Activated naive CD4-positive, alpha-beta T cell treated with anti-CD3 and anti-CD28 coated beads, Interleukin-2, amount 50 U/mL, for 24 hours (primary cell): ENCODE measurements at regions not wholly inside any gene's neighbourhood (a gene's known extent, or its start where the extent isn't known, plus 50 kb on each side); places are given as distances from the start of the nearest gene placed in this dataset.
"Not testable (repeated sequence)": the region's sequence is repeated elsewhere in the genome, so short reads cannot be mapped to it uniquely, and the experiment has no call there.

Experiments
- H3K27ac Mint-ChIP-seq: one replicate; pipeline ENCODE4 v1.8.0; 2021; ENCODE audit warnings: mild to moderate bottlenecking, mixed read lengths
- H3K27me3 Mint-ChIP-seq: one replicate; pipeline ENCODE4 v1.8.0; 2021; ENCODE audit warnings: mixed read lengths
- H3K36me3 Mint-ChIP-seq: one replicate; pipeline ENCODE4 v1.8.0; 2021; ENCODE audit warnings: mixed read lengths
- H3K4me1 Mint-ChIP-seq: one replicate; pipeline ENCODE4 v1.8.0; 2021; ENCODE audit warnings: mixed read lengths
- H3K4me3 Mint-ChIP-seq: one replicate; pipeline ENCODE4 v1.8.0; 2021; ENCODE audit warnings: mild to moderate bottlenecking, mixed read lengths
- H3K9me3 Mint-ChIP-seq: one replicate; pipeline ENCODE4 v1.8.0; 2021; ENCODE audit warnings: mixed read lengths

- no peaks in the 10 kb centered on the region for H3K36me3 Mint-ChIP-seq
- H3K27ac Mint-ChIP-seq, result no peak overlapping the region
- H3K4me3 Mint-ChIP-seq, result no peak overlapping the region
- H3K4me1 Mint-ChIP-seq, result no peaks in the 10 kb centered on the region
- H3K9me3 Mint-ChIP-seq, result no peaks in the 10 kb centered on the region
- H3K27me3 Mint-ChIP-seq, result peaks cover 5% of the 10 kb centered on the region
Observed at GRCh38 chr7:109844362-109844761, 1246.6 kb upstream of the LRRN3 start.

GRCh38 chr7:109864230-109864629 is 1226.7 kb upstream of the LRRN3 start:
- no peak overlapping the region for H3K27ac Mint-ChIP-seq
- no peak overlapping the region for H3K4me3 Mint-ChIP-seq
- no peaks in the 10 kb centered on the region for H3K9me3 Mint-ChIP-seq
- peaks cover 2% of the 10 kb centered on the region for H3K27me3 Mint-ChIP-seq
- no peaks in the 10 kb centered on the region for H3K36me3 Mint-ChIP-seq
- H3K4me1 Mint-ChIP-seq, result no peaks in the 10 kb centered on the region

- Mint-ChIP-seq H3K4me1 (no peaks in the 10 kb centered on the region), H3K4me3 (no peak overlapping the region), H3K27ac (no peak overlapping the region), H3K9me3 (no peaks in the 10 kb centered on the region), H3K36me3 (no peaks in the 10 kb centered on the region), H3K27me3 (no peaks in the 10 kb centered on the region)
Observed at GRCh38 chr7:109868215-109868860, 1222.6 kb upstream of the LRRN3 start.

GRCh38 chr7:109873296-109873695 is 1217.6 kb upstream of the LRRN3 start:
- Mint-ChIP-seq H3K36me3 (no peaks in the 10 kb centered on the region), H3K9me3 (no peaks in the 10 kb centered on the region), H3K27ac (no peak overlapping the region), H3K4me1 (no peaks in the 10 kb centered on the region), H3K4me3 (no peak overlapping the region), H3K27me3 (no peaks in the 10 kb centered on the region)

- H3K4me3 Mint-ChIP-seq, result no peak overlapping the region
- no peak overlapping the region for H3K27ac Mint-ChIP-seq
- H3K36me3 Mint-ChIP-seq, result no peaks in the 10 kb centered on the region
- peaks cover 4% of the 10 kb centered on the region for H3K27me3 Mint-ChIP-seq
- H3K4me1 Mint-ChIP-seq, result no peaks in the 10 kb centered on the region
- no peaks in the 10 kb centered on the region for H3K9me3 Mint-ChIP-seq
Observed at GRCh38 chr7:109879287-109879828, 1211.6 kb upstream of the LRRN3 start.

- Mint-ChIP-seq H3K27me3 (peaks cover 2% of the 10 kb centered on the region), H3K36me3 (no peaks in the 10 kb centered on the region)
Observed at GRCh38 chr7:109890622-109891021, 1200.3 kb upstream of the LRRN3 start.

GRCh38 chr7:109893231-109893630 is 1197.7 kb upstream of the LRRN3 start:
- no peaks in the 10 kb centered on the region for H3K4me1 Mint-ChIP-seq
- peaks cover 2% of the 10 kb centered on the region for H3K27me3 Mint-ChIP-seq
- no peaks in the 10 kb centered on the region for H3K9me3 Mint-ChIP-seq
- no peak overlapping the region for H3K4me3 Mint-ChIP-seq
- no peak overlapping the region for H3K27ac Mint-ChIP-seq
- no peaks in the 10 kb centered on the region for H3K36me3 Mint-ChIP-seq

More at GRCh38 chr7:109890622-109891021, 1200.3 kb upstream of the LRRN3 start:
- no peaks in the 10 kb centered on the region for H3K9me3 Mint-ChIP-seq
- H3K27ac Mint-ChIP-seq, result no peak overlapping the region
- H3K4me1 Mint-ChIP-seq, result no peaks in the 10 kb centered on the region
- H3K4me3 Mint-ChIP-seq, result no peak overlapping the region

GRCh38 chr7:109895536-109895935 is 1195.4 kb upstream of the LRRN3 start:
- no peaks in the 10 kb centered on the region for H3K4me1 Mint-ChIP-seq

GRCh38 chr7:109901926-109902325 is 1189.0 kb upstream of the LRRN3 start:
- Mint-ChIP-seq H3K36me3 (no peaks in the 10 kb centered on the region), H3K4me1 (no peaks in the 10 kb centered on the region), H3K27me3 (peaks cover 3% of the 10 kb centered on the region), H3K4me3 (no peak overlapping the region), H3K9me3 (no peaks in the 10 kb centered on the region), H3K27ac (no peak overlapping the region)

More at GRCh38 chr7:109895536-109895935, 1195.4 kb upstream of the LRRN3 start:
- Mint-ChIP-seq H3K4me3 (no peak overlapping the region), H3K36me3 (no peaks in the 10 kb centered on the region), H3K27ac (no peak overlapping the region), H3K27me3 (peaks cover 3% of the 10 kb centered on the region), H3K9me3 (no peaks in the 10 kb centered on the region)

- not testable (repeated sequence) for H3K27ac Mint-ChIP-seq, H3K36me3 Mint-ChIP-seq, H3K4me1 Mint-ChIP-seq, H3K27me3 Mint-ChIP-seq, H3K9me3 Mint-ChIP-seq, H3K4me3 Mint-ChIP-seq
Observed at GRCh38 chr7:109905368-109906065, 1185.4 kb upstream of the LRRN3 start.

- no peaks in the 10 kb centered on the region for H3K4me1 Mint-ChIP-seq
- H3K36me3 Mint-ChIP-seq, result no peaks in the 10 kb centered on the region
- no peaks in the 10 kb centered on the region for H3K9me3 Mint-ChIP-seq
- no peak overlapping the region for H3K27ac Mint-ChIP-seq
- H3K4me3 Mint-ChIP-seq, result no peak overlapping the region
- no peaks in the 10 kb centered on the region for H3K27me3 Mint-ChIP-seq
Observed at GRCh38 chr7:109915670-109916069, 1175.3 kb upstream of the LRRN3 start.

GRCh38 chr7:109926738-109927137 is 1164.2 kb upstream of the LRRN3 start:
- Mint-ChIP-seq H3K36me3 (no peaks in the 10 kb centered on the region), H3K27me3 (no peaks in the 10 kb centered on the region), H3K4me1 (no peaks in the 10 kb centered on the region), H3K27ac (no peak overlapping the region), H3K4me3 (no peak overlapping the region), H3K9me3 (no peaks in the 10 kb centered on the region)

- no peaks in the 10 kb centered on the region for H3K9me3 Mint-ChIP-seq
- H3K4me1 Mint-ChIP-seq, result no peaks in the 10 kb centered on the region
- H3K36me3 Mint-ChIP-seq, result no peaks in the 10 kb centered on the region
- H3K27ac Mint-ChIP-seq, result no peak overlapping the region
- no peak overlapping the region for H3K4me3 Mint-ChIP-seq
- H3K27me3 Mint-ChIP-seq, result no peaks in the 10 kb centered on the region
Observed at GRCh38 chr7:109930049-109930448, 1160.9 kb upstream of the LRRN3 start.

GRCh38 chr7:109939207-109939606 is 1151.7 kb upstream of the LRRN3 start:
- Mint-ChIP-seq H3K9me3 (no peaks in the 10 kb centered on the region), H3K4me1 (no peaks in the 10 kb centered on the region), H3K27ac (no peak overlapping the region), H3K27me3 (no peaks in the 10 kb centered on the region), H3K4me3 (no peak overlapping the region), H3K36me3 (no peaks in the 10 kb centered on the region)

GRCh38 chr7:109945820-109946518 is 1145.0 kb upstream of the LRRN3 start:
- H3K36me3 Mint-ChIP-seq, result no peaks in the 10 kb centered on the region
- no peaks in the 10 kb centered on the region for H3K9me3 Mint-ChIP-seq
- H3K4me1 Mint-ChIP-seq, result no peaks in the 10 kb centered on the region
- no peak overlapping the region for H3K4me3 Mint-ChIP-seq
- H3K27ac Mint-ChIP-seq, result no peak overlapping the region
- peaks cover 4% of the 10 kb centered on the region for H3K27me3 Mint-ChIP-seq

- H3K36me3 Mint-ChIP-seq, result no peaks in the 10 kb centered on the region
- peaks cover 4% of the 10 kb centered on the region for H3K27me3 Mint-ChIP-seq
- no peaks in the 10 kb centered on the region for H3K4me1 Mint-ChIP-seq
- peaks cover 5% of the 10 kb centered on the region for H3K9me3 Mint-ChIP-seq
- no peak overlapping the region for H3K4me3 Mint-ChIP-seq
- H3K27ac Mint-ChIP-seq, result no peak overlapping the region
Observed at GRCh38 chr7:109950256-109950655, 1140.7 kb upstream of the LRRN3 start.
